Thyroid gland (tissue), 4 donors: ENCODE measurements at regions not wholly inside any gene's neighbourhood (a gene's known extent, or its start where the extent isn't known, plus 50 kb on each side); places are given as distances from the start of the nearest gene placed in this dataset.

Experiments
- DNase-seq, 2 donors: peaks; one replicate each; pipeline ENCODE4 v3.0.0-alpha.2; 2019
- H3K27ac ChIP-seq, 3 donors: fragments of 200-600 bp; sonication (generic); 1 replicate in 2 of 3; 2 replicates in 1 of 3; pipeline ENCODE4 v1.5.1; 2016 to 2019; ENCODE audit warnings: mild to moderate bottlenecking in 1 of 3, moderate library complexity in 1 of 3
- H3K27me3 ChIP-seq: fragments of 200-600 bp; sonication (generic); one replicate; pipeline ENCODE4 v1.5.1; 2019
- H3K36me3 ChIP-seq, 2 donors: fragments of 200-600 bp; sonication (generic); one replicate each; pipeline ENCODE4 v1.5.1; 2016 to 2019
- H3K4me1 ChIP-seq, 2 donors: fragments of 200-600 bp; sonication (generic); one replicate each; pipeline ENCODE4 v1.5.1; 2017 to 2019
- H3K4me3 ChIP-seq, 3 donors: fragments of 200-600 bp; sonication (generic); replicated peaks in 1 of 3; 1 replicate in 2 of 3; 2 replicates in 1 of 3; pipeline ENCODE4 v1.5.1; 2016; ENCODE audit warnings: mild to moderate bottlenecking in 1 of 3
- H3K9me3 ChIP-seq: fragments of 200-600 bp; sonication (generic); one replicate; pipeline ENCODE4 v1.5.1; 2017
- POLR2A ChIP-seq, 2 donors: fragments of 450-650 bp; IDR thresholded peaks; one replicate each; pipeline ENCODE4 v1.6.1; 2017; ENCODE audit warnings: antibody characterized with exemption in 2 of 2, mild to moderate bottlenecking in 2 of 2, moderate library complexity in 1 of 2
- WGBS, 2 donors: methylation state at CpG; one replicate each; pipeline ENCODE4 v1.1.5; 2017; 5-methylcytosine and 5-hydroxymethylcytosine counted together
- intact Hi-C: fragments of 100-400 bp; cut with DNase I; formaldehyde crosslinking; loops from one replicate; pipeline ENCODE4 v1.15.1; 2023
- TF ChIP-seq, protein P1 (sequence below), 6 experiments: fragments of 200-600 bp in 3 of 6; fragments of 450-650 bp in 3 of 6; sonication (generic) in 3 of 6; IDR thresholded peaks; one replicate each; pipeline ENCODE4 v1.5.1; 2016 to 2019; ENCODE audit warnings: antibody characterized with exemption in 6 of 6, mild to moderate bottlenecking in 2 of 6, inconsistent platforms in 1 of 6, moderate library complexity in 1 of 6

DNA sequence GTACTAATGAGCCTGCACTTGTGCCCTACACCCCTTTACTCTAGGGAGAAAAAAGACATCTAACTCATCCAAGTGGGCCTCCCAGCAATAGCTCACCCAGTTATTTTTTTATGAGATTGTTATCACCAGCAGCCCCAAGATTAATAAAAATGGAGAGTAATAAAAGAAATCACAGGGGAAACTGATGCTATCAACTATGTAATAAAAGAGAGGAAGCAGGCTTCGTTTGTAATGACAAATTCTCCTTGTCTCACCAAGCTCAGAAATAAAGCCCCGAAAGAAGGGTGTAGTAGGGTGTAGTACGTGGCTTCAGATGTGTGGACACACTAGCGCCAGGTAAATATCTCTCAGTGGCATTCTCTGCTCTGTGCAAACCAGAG lies 204.9 kb downstream of the USP12 start:
- intact Hi-C loops = no loop called here
- no peaks in the 10 kb centered on the region for H3K4me1 ChIP-seq
- no peak for TF ChIP-seq POLR2A (IDR thresholded peaks at IDR 0.05)
- TF ChIP-seq, protein P1, sequence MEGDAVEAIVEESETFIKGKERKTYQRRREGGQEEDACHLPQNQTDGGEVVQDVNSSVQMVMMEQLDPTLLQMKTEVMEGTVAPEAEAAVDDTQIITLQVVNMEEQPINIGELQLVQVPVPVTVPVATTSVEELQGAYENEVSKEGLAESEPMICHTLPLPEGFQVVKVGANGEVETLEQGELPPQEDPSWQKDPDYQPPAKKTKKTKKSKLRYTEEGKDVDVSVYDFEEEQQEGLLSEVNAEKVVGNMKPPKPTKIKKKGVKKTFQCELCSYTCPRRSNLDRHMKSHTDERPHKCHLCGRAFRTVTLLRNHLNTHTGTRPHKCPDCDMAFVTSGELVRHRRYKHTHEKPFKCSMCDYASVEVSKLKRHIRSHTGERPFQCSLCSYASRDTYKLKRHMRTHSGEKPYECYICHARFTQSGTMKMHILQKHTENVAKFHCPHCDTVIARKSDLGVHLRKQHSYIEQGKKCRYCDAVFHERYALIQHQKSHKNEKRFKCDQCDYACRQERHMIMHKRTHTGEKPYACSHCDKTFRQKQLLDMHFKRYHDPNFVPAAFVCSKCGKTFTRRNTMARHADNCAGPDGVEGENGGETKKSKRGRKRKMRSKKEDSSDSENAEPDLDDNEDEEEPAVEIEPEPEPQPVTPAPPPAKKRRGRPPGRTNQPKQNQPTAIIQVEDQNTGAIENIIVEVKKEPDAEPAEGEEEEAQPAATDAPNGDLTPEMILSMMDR (IDR thresholded peaks at IDR 0.05) = no peak
- no peak overlapping the region for H3K27ac ChIP-seq
- DNase-seq = no peak
- H3K36me3 ChIP-seq = no peaks in the 10 kb centered on the region
- H3K9me3 ChIP-seq = no peaks in the 10 kb centered on the region
- 83% methylated on average over 4 of the region's 4 CpGs for WGBS, 2 donors
- no peaks in the 10 kb centered on the region for H3K27me3 ChIP-seq
- no peak overlapping the region for H3K4me3 ChIP-seq

DNA sequence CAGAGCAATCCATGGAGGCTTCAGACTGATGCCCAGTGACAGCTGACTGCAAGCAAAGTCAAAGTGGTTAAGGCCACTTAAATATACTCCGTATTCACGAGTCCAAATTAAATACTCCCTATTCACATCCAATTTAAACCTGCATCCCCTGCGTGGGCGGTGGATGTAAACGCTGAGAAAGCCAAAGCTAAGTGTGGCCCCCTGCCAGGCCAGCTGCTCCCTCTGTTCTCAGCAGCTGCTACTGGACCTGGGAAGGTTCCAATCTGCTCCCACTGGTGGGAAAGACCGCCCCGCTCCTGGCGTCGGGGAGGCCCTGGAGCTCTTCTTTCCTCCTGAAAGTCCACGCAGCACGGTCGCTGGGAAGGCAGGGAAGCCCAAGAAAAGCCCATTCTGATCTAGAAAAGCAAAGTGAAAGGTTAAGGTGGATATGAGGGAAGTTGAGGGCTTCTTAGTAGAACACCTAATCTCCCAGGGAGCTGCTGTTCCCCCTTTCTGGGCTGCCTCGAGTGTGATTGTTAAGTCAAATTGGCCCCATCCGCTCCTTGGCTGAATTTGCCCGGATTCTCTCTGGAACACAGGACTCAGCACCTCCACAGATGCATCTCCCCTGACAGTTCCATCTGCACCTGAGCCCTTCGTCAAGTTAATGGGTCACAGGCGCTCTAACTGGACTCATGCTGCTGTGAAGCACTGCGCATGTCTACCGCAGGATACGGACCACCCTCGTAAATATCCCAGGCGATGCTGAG lies 205.5 kb downstream of the USP12 start:
- no peak overlapping the region for H3K4me3 ChIP-seq
- no peaks in the 10 kb centered on the region for H3K9me3 ChIP-seq
- no peaks in the 10 kb centered on the region for H3K36me3 ChIP-seq
- no peak overlapping the region for H3K27ac ChIP-seq
- 63 to 72% methylated on average over 21 to 22 of the region's 22 CpGs for WGBS, 2 donors
- H3K27me3 ChIP-seq = no peaks in the 10 kb centered on the region
- intact Hi-C loops = no loop called here
- DNase-seq = no peak
- no peaks in the 10 kb centered on the region for H3K4me1 ChIP-seq
- TF ChIP-seq, protein P1 (IDR thresholded peaks at IDR 0.05) = no peak

DNA sequence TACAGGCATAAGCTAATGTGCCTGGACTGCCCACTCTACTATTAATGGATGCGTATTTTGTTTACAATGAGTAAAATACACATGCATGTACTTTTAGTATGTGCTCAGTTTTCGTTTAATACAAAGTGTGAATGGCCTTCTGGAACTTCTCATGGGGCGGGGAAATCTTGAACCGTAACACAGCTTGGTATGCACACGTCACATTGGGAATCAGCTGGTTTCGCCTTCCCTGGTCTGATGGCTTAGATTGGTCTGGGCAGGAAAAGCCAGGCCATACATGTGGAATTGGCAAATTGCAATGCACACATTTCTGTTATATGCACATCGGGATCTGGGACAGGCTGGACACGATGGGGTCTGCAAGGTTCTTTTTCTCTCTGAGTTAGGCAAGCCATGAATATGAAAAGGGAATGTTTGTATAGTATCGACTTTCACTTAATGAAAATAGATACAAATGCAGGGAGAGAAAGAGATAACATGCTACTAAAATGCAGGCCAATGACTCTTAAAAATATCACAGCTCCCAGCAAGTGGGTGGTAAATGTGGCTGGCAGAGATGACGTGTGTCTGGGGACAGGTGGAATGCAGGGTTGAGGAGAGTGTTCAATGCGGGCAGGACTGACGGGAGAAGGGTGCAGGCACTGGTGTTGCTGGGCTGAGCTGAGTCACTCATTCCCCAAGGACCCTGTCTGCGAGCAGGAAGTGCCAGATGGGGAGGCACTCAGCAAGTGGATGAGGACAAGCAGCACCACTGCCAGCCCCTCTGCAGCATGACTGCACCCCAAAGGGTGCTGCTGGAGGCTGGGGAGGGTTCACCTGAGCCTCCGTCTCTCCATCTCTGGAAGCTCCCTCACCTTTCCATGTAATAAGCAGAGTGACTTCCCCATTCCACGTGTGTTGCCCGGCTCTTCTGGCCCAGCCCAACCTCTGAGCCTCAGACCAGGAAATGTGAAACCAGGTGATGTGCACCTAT lies 204.0 kb upstream of the GPR12 start:
- intact Hi-C loops = no loop called here
- no peaks in the 10 kb centered on the region for H3K27me3 ChIP-seq

DNA sequence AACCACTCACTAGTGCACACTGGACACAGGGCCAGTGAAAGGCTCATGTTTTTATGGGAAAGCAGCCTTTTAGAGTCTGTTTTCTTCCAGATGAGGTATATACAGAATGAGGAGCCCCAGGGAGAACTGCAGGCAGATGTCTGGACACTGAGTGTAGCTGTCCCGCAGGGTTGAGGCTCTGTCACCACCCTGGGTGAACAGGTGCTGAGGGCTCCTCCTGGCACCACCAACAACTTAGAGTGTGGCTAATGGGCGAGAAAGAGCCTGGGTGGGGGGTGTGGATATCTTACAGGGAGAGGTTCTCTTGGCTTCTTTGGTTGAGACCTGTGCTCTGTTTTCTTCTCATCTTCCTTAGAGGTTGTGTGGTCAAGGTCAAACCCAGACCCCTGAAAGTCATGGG lies 202.1 kb upstream of the GPR12 start:
- TF ChIP-seq, protein P1 (IDR thresholded peaks at IDR 0.05) = no peak
- TF ChIP-seq POLR2A (IDR thresholded peaks at IDR 0.05) = no peak
- no peaks in the 10 kb centered on the region for H3K4me1 ChIP-seq
- H3K4me3 ChIP-seq = no peak overlapping the region
- no peak for DNase-seq
- 90 to 93% methylated on average over 2 of the region's 2 CpGs for WGBS, 2 donors
- no peak overlapping the region for H3K27ac ChIP-seq
- H3K36me3 ChIP-seq = no peaks in the 10 kb centered on the region
- intact Hi-C loops = no loop called here
- H3K9me3 ChIP-seq = no peaks in the 10 kb centered on the region
- no peaks in the 10 kb centered on the region for H3K27me3 ChIP-seq

More for the DNA sequence above, 204.0 kb upstream of the GPR12 start:
- no peak overlapping the region for H3K4me3 ChIP-seq
- no peaks in the 10 kb centered on the region for H3K9me3 ChIP-seq
- no peaks in the 10 kb centered on the region for H3K36me3 ChIP-seq
- H3K27ac ChIP-seq = no peak overlapping the region
- no peak for DNase-seq
- TF ChIP-seq, protein P1 (IDR thresholded peaks at IDR 0.05) = no peak
- TF ChIP-seq POLR2A (IDR thresholded peaks at IDR 0.05) = no peak
- WGBS, 2 donors = 75% methylated on average over 16 of the region's 16 CpGs
- H3K4me1 ChIP-seq = no peaks in the 10 kb centered on the region
